ENCODE measurements at regions not wholly inside any gene's neighbourhood (a gene's known extent, or its start where the extent isn't known, plus 50 kb on each side); places are given as distances from the start of the nearest gene placed in this dataset.

GRCh38 chr15:60228101-60228500 is 169.7 kb downstream of the ANXA2 start:
- no peak for DNase-seq (ENCODE audit: low read depth)
- in situ Hi-C loops (cut with HindIII; ENCODE audit: low pct_unique_long_range_greater_than_20kb, low sequenced_read_pairs): no loop called here

- in situ Hi-C loops (cut with HindIII; ENCODE audit: low pct_unique_long_range_greater_than_20kb, low sequenced_read_pairs): no loop called here
- no peak for DNase-seq (ENCODE audit: low read depth)
Measured at GRCh38 chr15:60228619-60229018, 169.2 kb downstream of the ANXA2 start.

GRCh38 chr15:60235951-60236710 is 161.7 kb downstream of the ANXA2 start:
- no peak for DNase-seq (ENCODE audit: low read depth)
- in situ Hi-C loops (cut with HindIII; ENCODE audit: low pct_unique_long_range_greater_than_20kb, low sequenced_read_pairs): no loop called here

GRCh38 chr15:60237446-60237845 is 160.3 kb downstream of the ANXA2 start:
- in situ Hi-C loops (cut with HindIII; ENCODE audit: low pct_unique_long_range_greater_than_20kb, low sequenced_read_pairs): no loop called here
- no peak for DNase-seq (ENCODE audit: low read depth)

GRCh38 chr15:60243769-60244168 is 154.0 kb downstream of the ANXA2 start:
- in situ Hi-C loops (cut with HindIII; ENCODE audit: low pct_unique_long_range_greater_than_20kb, low sequenced_read_pairs): no loop called here
- no peak for DNase-seq (ENCODE audit: low read depth)

- DNase-seq (ENCODE audit: low read depth): no peak
- in situ Hi-C loops (cut with HindIII; ENCODE audit: low pct_unique_long_range_greater_than_20kb, low sequenced_read_pairs): no loop called here
Measured at GRCh38 chr15:60244813-60245212, 153.0 kb downstream of the ANXA2 start.

GRCh38 chr15:60250316-60250715 is 147.5 kb downstream of the ANXA2 start:
- no peak for DNase-seq (ENCODE audit: low read depth)
- in situ Hi-C loops (cut with HindIII; ENCODE audit: low pct_unique_long_range_greater_than_20kb, low sequenced_read_pairs): no loop called here

- DNase-seq (ENCODE audit: low read depth): no peak
- in situ Hi-C loops (cut with HindIII; ENCODE audit: low pct_unique_long_range_greater_than_20kb, low sequenced_read_pairs): no loop called here
Measured at GRCh38 chr15:60251300-60252070, 146.3 kb downstream of the ANXA2 start.

GRCh38 chr15:60254416-60254815 is 143.4 kb downstream of the ANXA2 start:
- in situ Hi-C loops (cut with HindIII; ENCODE audit: low pct_unique_long_range_greater_than_20kb, low sequenced_read_pairs): no loop called here
- no peak for DNase-seq (ENCODE audit: low read depth)

- peak; percentile 49 for DNase-seq (ENCODE audit: low read depth)
- in situ Hi-C loops (cut with HindIII; ENCODE audit: low pct_unique_long_range_greater_than_20kb, low sequenced_read_pairs): no loop called here
Measured at GRCh38 chr15:60255390-60255789, 142.4 kb downstream of the ANXA2 start.

GRCh38 chr15:60257591-60258159 is 140.1 kb downstream of the ANXA2 start:
- in situ Hi-C loops (cut with HindIII; ENCODE audit: low pct_unique_long_range_greater_than_20kb, low sequenced_read_pairs): no loop called here
- DNase-seq (ENCODE audit: low read depth): no peak

- no peak for DNase-seq (ENCODE audit: low read depth)
Measured at GRCh38 chr15:60259469-60259868, 138.3 kb downstream of the ANXA2 start.

GRCh38 chr15:60264088-60264487 is 133.7 kb downstream of the ANXA2 start:
- in situ Hi-C loops (cut with HindIII; ENCODE audit: low pct_unique_long_range_greater_than_20kb, low sequenced_read_pairs): no loop called here
- no peak for DNase-seq (ENCODE audit: low read depth)

More at GRCh38 chr15:60259469-60259868, 138.3 kb downstream of the ANXA2 start:
- in situ Hi-C loops (cut with HindIII; ENCODE audit: low pct_unique_long_range_greater_than_20kb, low sequenced_read_pairs): no loop called here

GRCh38 chr15:60264566-60264965 is 133.2 kb downstream of the ANXA2 start:
- in situ Hi-C loops (cut with HindIII; ENCODE audit: low pct_unique_long_range_greater_than_20kb, low sequenced_read_pairs): no loop called here
- no peak for DNase-seq (ENCODE audit: low read depth)

- DNase-seq (ENCODE audit: low read depth): no peak
- in situ Hi-C loops (cut with HindIII; ENCODE audit: low pct_unique_long_range_greater_than_20kb, low sequenced_read_pairs): no loop called here
Measured at GRCh38 chr15:60265057-60265456, 132.7 kb downstream of the ANXA2 start.

- in situ Hi-C loops (cut with HindIII; ENCODE audit: low pct_unique_long_range_greater_than_20kb, low sequenced_read_pairs): no loop called here
- DNase-seq (ENCODE audit: low read depth): no peak
Measured at GRCh38 chr15:60272623-60273022, 125.2 kb downstream of the ANXA2 start.

- in situ Hi-C loops (cut with HindIII; ENCODE audit: low pct_unique_long_range_greater_than_20kb, low sequenced_read_pairs): no loop called here
- no peak for DNase-seq (ENCODE audit: low read depth)
Measured at GRCh38 chr15:60275624-60276023, 122.2 kb downstream of the ANXA2 start.

GRCh38 chr15:60278879-60279278 is 118.9 kb downstream of the ANXA2 start:
- DNase-seq (ENCODE audit: low read depth): no peak
- in situ Hi-C loops (cut with HindIII; ENCODE audit: low pct_unique_long_range_greater_than_20kb, low sequenced_read_pairs): no loop called here

GRCh38 chr15:60280259-60280658 is 117.5 kb downstream of the ANXA2 start:
- in situ Hi-C loops (cut with HindIII; ENCODE audit: low pct_unique_long_range_greater_than_20kb, low sequenced_read_pairs): no loop called here
- no peak for DNase-seq (ENCODE audit: low read depth)

All from Caki2 (cell line).